MM.1S (cell line): ENCODE measurements at regions not wholly inside any gene's neighbourhood (a gene's known extent, or its start where the extent isn't known, plus 50 kb on each side); places are given as distances from the start of the nearest gene placed in this dataset.

ENCODE experiments used
- CTCF ChIP-seq: fragments of 300-600 bp; sonication (generic); IDR thresholded peaks from 2 replicates; pipeline ENCODE4 v1.5.1; 2016; ENCODE audit warnings: antibody characterized with exemption, low read length, mixed read lengths
- EZH2phosphoT487 ChIP-seq: fragments of 300-600 bp; sonication (generic); IDR thresholded peaks from 2 replicates; pipeline ENCODE4 v1.6.1; 2018; ENCODE audit warnings: antibody characterized with exemption, low read length

GRCh38 chr12:5377997-5378592 lies 53.8 kb upstream of the NTF3 start:
- no peak for TF ChIP-seq CTCF
- no peak for TF ChIP-seq EZH2phosphoT487
